GM21360 (cell line): ENCODE measurements at regions not wholly inside any gene's neighbourhood (a gene's known extent, or its start where the extent isn't known, plus 50 kb on each side); places are given as distances from the start of the nearest gene placed in this dataset.
"Not testable (repeated sequence)": the region's sequence is repeated elsewhere in the genome, so short reads cannot be mapped to it uniquely, and the experiment has no call there.

Experiments used
- ATAC-seq: cut with Tn5 transposase; IDR thresholded peaks from one replicate; pipeline ENCODE4 v1.9.1; 2021; ENCODE audit warnings: mild to moderate bottlenecking, moderate library complexity; ENCODE audit not compliant: unreplicated experiment

DNA sequence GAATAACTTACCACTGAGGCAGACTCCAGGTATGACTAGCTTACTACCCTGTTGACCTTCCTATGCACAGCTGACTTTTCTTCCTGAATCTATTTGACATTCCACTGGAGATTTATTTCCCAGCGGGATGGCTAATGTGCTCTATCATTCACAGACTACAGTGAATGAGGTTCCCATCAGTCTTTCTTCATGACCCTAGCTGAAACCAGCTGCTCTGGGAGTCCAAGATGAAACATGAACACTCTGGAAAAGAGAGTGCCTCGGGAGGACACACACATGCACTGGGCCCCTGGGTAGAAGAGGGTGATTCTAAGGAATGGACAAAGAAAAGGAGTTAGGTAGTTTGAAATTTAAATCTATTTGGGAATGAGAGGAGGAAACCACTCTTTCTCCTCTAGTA is 82.6 kb upstream of the DST start:
- no peak for ATAC-seq

DNA sequence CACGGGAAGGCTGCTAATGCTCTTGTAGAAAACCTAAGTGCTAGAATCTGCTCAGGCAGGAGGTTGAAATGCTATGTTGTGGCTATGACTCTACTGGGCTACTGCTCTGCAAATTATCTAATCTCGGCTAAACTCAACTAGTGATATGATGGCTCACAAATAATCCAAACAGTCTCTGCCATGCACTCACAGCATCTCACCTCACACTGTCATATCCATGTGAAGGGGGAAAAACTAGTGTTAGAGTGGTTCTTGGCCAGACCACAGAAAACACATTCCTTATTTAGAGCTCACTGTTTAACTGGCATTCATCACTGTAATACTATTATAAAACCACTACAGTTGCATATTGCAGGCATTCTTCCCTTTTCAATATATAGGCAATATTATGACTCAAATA is 81.8 kb upstream of the DST start:
- ATAC-seq, result no peak

DNA sequence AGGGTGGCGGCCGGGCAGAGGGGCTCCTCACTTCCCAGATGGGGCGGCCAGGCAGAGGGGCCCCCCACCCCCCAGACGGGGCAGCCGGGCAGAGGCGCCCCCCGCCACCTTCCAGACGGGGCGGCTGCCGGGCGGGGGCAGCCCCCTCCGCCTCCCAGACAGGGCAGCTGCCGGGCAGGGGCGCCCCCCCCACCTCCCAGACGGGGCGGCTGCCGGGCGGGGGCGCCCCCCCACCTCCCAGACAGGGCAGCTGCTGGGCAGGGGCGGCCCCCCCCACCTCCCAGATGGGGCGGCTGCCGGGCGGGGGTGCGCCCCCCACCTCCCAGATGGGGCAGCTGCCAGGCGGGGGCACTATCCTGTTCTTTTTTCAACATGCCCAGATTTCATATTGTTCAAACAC is 78.2 kb upstream of the DST start:
- no peak for ATAC-seq

DNA sequence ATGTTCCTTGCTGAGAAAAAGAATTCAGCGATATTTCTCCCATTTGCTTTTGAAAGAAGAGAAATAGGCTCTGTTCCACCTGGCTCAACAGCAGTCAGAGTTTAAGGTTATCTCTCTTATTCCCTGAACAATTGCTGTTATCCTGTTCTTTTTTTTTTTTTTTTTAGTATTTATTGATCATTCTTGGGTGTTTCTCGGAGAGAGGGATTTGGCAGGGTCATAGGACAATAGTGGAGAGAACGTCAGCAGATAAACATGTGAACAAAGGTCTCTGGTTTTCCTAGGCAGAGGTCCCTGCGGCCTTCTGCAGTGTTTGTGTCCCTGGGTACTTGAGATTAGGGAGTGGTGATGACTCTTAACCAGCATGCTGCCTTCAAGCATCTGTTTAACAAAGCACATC is 77.5 kb upstream of the DST start:
- not testable (repeated sequence) for ATAC-seq

DNA sequence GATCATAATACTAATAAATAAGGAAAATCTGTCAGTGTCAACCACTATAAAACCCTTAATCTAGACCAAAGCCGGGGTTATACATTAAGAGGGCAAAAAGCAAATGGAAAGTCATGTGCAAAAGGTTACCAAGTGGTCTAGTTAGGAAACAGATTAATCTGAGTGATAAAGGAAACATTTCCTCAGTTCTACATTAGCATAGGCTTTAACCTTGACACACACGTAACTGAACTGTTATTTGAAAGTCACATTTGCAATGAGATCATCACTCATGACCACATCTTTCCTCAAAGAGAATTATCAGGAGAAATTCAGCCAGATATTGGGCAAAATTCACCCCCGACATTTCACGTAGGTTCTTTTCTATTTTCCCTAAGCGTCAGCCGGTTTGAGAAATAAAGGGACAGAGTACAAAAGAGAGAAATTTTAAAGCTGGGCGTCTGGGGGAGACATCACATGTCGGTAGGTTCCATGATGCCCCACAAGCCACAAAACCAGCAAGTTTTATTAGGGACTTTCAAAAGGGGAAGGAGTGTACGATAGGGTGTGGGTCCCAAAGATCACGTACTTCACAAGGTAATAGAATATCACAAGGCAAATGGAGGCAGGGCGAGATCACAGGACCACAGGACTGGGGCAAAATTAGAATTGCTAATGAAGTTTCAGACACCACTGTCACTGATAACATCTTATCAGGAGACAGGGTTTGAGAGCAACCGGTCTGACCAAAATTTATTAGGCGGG is 76.8 kb upstream of the DST start:
- not testable (repeated sequence) for ATAC-seq

DNA sequence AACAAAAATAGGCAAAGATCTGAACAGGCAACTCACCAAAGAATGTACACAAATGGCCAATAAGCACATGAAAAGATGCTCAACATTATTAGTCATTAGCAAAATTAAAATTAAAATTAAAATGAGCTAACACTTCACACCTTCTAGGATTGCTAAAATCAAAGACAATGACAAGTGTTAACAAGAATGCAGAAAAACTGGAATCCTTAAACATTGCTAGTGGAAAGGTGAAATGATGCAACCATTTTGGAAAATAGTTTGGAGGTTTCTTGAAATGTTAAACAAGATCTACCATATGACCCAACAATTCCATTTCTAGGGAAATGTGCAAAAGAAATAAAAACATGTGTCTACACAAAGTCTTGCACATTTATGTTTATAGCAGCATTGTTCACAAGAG is 75.5 kb upstream of the DST start:
- ATAC-seq, result no peak

DNA sequence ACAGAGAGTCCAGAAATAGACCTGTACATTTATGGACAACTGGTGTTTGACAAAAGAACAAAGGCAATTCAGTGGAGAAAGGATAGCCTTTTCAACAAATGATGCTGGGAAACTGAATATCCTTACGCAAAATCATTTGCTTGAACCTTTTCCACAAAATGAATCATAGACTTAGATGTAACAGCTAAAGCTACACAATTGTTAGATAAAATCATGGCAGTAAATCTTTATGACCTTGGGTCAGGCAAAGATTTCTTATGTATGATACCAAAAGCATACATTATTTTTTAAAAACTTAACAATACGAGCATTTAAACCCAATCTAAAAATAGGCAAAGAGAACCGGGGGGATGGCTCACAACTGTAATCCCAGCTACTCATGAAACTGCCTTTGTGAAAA is 73.5 kb upstream of the DST start:
- ATAC-seq, result no peak

DNA sequence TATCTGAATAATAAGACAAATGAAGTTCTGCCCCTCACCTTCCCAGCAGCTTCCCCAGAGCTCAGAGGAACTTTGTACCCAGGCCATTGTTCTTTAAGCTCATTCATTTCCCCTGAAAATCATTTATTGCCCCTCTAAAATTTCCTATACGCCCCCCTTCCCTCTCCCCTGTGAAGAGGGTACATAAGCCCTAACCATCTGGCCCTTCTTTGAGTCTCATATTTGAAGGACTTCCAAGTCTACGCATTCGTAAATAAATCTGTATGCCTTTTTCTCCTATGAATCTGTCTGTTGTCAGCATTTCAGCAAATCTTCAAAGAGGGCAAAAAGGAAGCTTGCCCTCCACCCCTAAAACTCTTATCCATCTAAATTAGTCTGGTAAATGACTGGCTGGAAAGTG is 73.1 kb upstream of the DST start:
- ATAC-seq, result no peak

DNA sequence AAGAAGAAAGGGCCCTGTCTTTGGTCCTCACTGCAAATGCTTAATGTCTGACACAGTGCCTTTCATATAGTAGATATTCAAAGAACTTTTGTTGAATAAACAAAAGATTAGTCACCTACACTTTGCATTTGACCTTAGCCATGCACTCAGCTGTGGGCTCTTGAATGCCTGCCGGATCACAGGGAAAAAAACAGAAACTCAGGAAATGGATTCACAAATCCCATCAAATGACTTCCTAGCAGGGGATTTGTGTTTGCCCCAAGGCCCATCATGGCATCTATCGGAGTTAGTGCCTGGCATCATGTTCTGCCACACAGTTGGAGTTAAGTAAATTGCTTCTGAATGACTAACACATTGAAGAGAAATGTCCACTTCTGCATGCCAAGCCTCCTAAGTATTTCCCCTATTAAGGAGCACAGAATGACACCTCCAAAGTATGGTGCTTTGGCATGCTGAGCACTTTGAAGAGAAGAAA is 72.3 kb upstream of the DST start:
- ATAC-seq, result no peak

DNA sequence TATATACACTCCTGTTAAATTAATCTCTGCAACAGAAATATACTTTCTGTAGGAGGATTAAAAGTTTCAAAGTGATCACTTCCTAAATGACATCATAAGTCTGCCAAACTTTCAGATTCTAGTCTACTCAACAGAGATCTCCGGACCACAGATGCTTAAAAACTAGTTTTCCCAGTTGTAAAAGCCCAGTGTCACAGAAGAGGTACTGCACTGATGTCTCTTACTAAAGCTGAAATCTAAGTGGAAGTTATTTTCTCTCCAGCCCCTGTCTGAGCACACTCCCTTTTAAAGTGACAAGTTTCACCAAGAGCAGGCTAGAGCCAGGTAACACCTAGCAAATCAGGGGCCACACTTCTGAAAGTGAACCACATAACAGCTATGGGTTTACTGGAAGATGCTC is 71.6 kb upstream of the DST start:
- ATAC-seq, result no peak

DNA sequence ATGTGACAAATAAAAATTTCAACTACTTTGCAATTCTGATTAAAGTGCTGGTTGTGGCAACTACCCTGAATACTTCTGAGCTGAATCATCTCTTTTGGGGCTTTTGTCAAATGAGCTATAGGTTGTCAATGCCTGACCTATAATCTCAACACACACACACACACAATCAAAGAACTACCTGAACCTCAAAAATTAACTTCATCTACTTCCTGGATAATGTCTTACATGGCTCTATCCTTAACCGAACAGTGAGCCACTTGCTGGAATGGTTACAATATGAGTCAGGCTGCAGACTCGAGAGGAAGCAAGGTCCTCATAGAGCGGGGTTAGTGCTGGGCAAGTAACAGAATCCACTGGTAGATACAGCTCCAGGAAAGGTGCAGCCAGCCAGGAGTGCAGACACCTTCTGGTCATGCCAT is 70.6 kb upstream of the DST start:
- ATAC-seq, result no peak

DNA sequence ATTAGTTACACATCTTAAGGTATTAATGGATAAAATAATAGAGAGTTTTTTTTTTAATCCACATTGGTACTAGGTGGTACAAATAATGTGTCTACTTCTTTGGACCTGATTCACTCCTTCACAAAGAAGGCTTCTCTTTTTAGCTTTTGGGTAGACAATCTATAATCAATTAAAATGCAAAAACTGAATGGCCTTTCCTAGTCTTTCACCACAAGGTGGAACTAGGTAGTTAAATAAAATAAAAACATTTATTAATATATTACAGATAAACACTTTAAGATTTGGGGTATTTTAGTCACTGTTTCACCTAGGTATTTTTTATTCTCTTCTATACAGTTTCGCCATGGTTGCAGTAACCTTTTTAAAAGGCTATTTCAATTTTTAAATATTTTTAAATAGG is 68.3 kb upstream of the DST start:
- no peak for ATAC-seq

DNA sequence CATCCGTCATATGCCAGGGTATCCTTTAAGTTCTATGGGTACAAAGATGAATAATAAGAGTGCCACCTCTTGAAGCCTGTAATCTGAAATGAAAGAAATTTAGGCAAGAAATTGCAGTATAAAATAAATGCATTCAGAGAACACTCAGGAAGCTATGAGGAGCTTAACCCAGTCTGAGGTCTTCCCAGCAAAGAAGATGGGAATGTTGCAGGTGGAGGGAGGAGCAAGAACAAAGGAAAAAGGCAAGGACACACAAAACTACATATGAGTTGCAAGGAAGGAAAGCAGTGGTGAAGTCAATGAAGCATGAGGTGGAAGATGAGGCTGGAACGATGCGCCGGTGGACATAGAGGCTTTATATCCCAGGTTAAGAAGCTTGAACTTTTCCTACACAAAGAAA is 67.0 kb upstream of the DST start:
- ATAC-seq, result no peak

DNA sequence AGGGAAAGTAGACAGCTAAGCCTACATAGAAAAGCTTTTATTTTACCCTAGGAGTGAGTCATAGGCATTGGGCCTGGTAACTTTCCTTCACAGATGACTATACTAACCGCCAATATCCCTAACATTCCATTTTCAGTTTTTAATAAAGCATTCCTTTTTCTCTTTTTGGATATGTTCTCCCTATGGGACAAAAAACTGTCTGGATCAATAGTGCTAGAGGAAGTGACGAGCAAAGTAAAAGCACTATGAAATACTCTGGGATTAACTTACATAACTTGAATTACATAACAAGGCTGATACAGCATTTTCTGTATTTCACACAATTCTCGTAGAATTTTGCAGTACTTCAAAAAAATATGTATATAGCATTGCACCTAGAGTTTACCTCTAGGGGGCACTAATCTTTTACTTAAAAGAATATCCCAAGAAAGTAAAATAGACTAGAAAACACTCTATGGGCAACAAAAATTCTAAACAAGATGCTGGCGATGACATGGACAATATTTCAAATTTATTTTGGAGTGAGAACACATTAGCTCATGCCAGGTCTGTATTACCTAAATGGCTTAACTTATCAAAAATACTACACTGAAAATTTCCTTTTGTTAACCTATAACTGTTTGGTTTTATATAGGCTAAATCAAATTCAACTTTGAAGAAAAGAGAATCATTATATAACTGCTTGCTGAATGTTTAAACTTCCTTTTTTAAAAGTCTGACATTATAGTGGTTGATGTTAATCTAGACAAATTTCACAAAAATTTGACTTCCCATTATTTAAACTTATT is 66.3 kb upstream of the DST start:
- no peak for ATAC-seq

DNA sequence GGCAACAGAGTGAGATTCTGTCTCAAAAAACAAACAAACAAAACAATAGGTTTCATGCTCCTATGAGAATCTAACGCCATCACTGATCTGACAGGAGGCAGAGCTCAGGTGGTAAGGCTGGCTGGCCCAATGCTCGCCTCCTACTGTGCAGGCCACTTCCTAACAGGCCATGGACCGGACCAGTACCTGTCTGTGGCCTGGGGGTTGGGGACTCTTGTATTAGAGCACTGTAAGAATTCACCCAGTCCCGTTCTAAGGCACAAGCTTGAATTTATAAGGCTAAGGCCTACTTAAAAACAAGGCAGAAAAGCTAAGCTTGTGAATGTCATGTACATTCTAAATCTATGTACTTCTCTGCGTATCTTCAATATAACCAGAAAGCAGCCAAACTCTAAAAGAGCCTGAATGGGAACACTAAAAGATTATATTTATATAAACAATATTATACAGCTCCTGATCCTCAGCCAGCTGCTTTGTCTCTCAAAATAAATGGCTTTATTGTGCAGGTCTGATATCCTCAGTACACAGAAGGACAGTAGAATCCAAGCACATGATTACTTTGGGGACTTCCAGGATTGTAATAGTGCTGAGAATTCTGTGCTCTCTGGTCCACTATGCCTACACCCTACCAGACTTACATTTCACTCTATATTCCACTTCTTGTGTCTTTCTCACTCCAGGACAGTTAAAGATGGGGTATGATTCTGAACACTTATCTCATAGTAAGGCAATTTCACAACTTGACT is 64.5 kb upstream of the DST start:
- ATAC-seq, result no peak

DNA sequence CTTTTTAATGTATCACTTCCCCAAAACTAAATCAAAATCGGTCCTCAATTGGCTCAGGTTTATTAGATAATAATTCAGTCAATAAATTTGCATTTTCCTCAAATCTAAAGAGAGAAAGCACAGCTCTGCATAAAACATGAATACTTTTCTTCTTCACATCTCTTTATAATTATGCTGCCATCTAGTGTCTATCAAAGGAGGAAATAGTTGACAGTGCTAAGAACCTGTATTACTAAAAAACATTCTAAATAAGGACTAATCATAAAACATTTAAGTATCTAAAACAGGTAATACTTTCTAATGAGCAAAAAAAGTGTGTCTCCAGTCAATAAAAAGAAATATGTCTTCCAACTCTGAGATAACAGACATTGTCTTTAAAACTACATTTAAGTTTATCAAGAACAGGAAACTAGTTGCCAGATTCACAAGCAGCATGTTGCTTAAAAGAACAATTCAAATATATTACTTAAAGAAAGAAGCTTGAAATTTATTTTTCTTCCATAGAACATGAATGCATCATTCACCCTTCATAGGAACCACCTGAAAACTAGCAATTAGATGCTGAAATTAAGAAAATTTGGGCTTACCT is 56.5 kb upstream of the DST start:
- no peak for ATAC-seq

DNA sequence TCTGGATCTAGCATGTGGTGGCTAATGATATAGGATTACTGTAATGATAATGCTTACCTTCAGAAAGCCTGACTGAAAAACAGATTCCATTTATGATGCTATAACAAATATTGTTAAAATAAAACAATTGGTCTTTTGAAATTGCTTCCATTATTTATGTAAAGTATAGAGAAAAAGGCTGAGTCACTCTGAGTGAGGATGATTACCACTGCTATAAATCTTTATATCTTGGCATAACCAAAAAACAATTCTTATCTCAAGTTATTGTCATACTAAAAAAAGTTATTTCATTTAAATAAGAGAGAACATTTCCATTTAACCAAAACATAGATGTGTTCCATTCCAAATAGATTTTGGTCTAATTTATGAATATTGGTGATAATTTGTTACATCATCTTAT is 53.0 kb upstream of the DST start:
- ATAC-seq, result no peak

DNA sequence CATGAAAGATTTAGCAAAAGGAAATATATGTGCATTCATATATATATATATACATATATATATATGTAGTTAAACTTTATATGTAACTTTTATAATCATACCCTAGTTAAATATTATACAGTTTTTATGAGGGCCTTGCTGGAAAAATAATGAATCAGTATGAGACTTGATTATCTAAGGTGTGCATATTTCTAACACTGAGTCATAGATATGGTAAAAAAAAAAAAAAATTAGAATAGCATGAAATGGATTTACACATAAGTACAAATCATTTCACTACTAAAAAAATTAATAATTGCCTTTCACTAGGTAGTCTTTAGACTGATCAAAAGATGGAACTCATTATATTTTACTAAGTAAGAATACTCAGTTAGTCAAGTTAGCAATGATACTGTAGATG is 51.3 kb upstream of the DST start:
- no peak for ATAC-seq

DNA sequence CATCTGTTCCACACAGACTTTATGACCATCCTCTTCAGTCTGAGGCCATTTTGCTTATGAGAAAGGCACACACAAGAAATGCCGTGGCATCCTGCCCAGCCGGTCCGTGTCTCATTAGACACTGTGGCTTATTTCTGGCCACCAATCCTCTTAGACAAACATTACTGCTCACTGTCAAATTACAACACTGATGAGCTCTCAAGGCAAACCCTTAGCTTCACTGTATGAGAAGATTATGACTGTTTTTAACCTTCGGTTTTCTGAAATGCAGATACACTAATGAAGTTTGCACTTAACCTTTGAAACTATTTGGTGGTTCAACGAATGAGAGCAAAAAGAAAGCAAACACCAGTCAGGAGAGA is 50.5 kb upstream of the DST start:
- ATAC-seq, result no peak

DNA sequence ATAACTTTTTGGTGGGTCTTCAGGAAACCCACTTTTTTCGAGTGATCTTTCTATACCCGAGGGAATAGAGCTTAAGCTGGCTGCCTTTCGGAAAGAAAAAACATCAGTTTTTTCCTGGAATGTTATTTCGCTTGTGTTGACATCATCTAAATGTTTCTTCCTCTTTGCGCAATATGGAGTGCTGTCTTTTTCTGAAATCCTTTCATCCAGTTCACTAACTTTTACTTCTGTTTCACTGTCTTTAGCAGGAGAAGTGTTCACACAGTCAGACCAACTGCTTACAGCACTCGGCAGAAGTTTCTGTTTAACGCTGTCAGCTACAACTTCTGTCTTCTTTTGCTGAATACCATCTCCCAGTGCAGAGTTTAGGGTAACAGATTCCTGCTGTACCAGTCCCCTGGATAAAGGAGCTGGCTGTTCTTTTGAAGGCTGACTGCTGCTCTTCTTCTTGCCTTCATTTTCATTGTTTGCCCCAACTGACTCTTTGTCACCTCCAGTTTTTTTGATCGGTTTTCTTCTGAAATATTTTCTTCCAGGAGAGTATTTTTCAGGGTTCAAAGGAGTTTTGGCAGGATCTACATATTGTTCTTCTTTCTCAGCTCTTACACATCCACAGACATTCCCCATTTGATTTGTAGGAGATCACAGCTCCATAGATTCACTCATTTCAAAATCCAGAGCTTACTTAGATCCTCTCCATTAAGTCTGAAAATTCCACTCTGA is 50.0 kb upstream of the DST start:
- ATAC-seq, result no peak
